Nucleus accumbens (tissue), 56 donors: ENCODE measurements at regions not wholly inside any gene's neighbourhood (a gene's known extent, or its start where the extent isn't known, plus 50 kb on each side); places are given as distances from the start of the nearest gene placed in this dataset.
"Not testable (repeated sequence)": the region's sequence is repeated elsewhere in the genome, so short reads cannot be mapped to it uniquely, and the experiment has no call there.

Experiments used
- DNase-seq, 56 donors: peaks; one replicate each; lab custom pipeline; 2025; lab: John Stamatoyannopoulos, UW

DNA sequence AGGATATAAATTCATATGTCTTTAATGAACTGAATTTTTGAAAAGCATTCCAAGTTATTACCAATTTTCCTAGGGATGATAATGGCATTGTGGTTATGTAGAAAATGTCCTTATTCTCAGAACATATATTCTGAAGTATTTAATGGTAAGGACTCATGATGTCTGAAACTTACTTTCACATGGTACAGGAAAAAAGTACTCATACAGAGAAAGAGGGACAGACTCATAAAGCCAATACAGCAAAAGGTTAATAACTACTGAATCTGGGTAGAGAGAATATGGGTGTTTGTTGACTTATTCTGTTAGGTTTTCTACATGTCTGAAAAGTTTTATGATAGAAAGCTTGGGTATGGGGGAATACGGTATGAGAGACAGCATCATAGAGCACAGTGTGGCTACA is 84.3 kb upstream of the SERTAD2 start:
- no peak for DNase-seq

DNA sequence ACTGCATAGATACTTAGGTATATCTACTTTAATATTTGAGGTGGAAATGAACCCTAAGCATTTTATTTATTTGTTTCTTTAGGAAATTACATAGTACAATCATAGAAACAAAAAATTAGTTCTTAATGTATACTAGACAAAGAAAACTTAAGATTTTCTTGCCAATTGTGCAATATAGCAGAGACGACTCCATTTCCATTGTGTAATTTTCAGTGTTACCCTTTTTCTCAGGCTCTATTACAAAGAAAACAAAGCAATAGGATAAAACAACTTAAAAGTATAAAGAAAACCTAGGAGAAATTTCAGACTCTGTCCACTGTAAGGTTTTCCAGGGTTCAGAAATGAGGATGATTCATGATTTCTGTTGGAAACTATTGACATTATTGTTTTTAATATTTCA is 89.0 kb upstream of the SERTAD2 start:
- no peak for DNase-seq

DNA sequence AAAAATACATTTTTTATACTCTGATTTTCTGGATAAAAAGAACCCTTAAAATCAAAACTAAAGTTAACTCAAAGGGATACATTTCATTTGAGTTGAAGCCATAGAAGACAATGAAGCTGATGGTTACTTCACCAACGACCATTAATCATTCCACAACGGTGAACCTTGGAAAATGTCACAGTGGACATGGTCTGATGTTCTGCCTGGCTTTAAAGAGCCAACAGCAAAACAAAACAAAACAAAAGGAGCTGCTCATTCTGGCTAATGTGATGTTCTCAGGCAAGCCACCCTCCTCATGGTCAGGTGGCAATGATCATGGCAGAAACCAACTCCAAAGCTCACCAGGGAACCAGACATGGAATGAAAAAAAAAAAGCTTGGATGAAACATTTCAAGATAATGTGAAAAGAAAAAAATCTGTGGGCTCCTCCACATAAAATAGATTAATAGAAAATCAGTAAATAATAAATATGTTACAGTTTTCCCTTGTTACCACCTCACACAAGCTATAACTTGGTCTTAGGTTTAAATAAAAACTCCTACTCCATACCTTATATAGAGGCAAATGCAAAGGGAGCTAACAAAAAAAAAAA is 90.1 kb upstream of the SERTAD2 start:
- no peak for DNase-seq

DNA sequence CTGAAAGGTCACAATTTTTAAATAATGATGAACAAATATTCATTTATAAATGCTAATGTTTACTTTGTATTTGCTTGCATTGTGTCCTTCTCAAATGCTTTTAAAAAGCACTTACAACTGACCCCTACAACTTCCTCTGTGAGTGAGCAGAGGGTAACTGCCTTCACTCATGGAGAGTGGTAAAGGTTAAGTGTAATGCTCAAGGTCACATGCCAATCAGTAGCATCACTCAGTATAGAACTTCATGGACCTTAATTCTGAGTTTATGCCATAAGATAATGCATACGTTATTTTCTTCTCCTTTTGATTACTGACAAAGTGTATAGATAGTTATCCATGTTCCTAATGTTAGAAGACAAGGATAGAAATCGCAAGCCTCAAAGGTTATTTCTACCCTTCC is 91.8 kb upstream of the SERTAD2 start:
- no peak for DNase-seq

DNA sequence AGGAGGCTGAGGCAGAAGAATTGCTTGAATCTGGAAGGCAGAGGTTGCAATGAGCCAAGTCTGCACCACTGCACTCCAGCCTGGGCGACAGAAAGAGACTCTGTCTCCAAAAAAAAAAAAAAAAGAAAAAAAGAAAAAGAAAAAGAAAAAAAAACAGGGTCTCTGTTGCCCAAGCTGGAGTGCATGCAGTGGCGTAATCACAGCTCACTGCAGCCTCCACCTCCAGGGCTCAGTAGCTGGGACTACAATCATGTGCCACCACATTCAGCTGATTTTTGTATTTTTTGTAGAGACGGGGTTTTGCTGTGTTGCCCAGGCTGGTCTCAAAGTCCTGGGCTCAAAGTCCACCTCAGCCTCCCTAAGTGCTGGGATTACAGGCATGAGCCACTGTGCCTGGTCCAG is 94.0 kb upstream of the SERTAD2 start:
- DNase-seq = not testable (repeated sequence)

DNA sequence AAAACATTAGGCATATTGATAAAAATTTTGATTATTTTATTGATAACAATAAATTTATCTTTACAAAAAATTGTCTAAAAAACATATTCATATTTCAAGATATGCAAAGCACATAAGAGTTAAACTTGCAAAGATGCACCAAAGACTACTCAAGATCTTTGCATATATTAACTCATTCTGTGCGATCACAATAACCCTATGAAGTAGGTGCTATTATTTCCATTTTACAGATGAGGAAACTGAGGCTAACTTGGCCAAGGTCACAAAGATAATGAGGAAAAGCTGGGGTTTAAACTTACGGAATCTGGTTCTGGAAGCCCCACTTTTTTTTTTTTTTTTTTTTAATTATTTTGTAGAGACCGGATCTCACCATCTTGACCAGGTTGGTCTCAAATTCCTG is 94.4 kb upstream of the SERTAD2 start:
- no peak for DNase-seq

DNA sequence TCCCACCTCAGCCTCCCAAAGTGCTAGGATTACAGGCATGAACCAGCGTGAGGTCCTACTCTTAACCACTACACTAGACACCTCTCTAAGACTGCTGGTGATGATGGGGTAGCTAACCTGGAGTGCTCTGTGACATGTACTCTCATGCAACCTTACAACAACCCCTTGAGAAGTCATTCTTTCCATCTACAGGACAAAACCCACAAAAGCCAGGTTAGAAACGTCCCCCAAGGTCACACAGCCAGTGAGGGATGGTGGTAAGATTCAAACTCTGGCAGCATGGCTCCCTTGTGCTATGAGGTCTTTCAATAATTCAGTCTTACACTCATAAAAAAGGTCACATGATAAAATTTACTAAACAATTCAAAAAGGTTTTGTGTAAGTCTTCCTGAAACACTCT is 94.8 kb upstream of the SERTAD2 start:
- DNase-seq = no peak

DNA sequence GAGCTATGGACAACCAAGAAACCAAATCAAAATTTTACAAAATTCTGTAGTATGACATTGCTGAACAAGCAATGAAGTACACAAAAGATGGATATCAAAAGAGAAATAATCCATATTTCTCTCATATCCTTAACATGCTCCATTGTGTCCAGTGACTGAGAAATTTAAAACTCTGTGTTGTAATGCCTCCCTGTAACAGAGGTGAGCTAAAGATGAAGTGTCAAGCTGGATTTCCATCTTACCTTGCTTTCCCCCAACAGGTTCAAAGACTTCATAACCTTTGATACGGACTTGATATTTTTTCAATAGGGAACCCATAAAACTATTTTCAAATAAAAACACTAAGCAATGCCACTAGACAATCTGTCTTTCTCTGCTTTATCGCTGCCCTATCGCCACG is 95.7 kb upstream of the SERTAD2 start:
- no peak for DNase-seq

DNA sequence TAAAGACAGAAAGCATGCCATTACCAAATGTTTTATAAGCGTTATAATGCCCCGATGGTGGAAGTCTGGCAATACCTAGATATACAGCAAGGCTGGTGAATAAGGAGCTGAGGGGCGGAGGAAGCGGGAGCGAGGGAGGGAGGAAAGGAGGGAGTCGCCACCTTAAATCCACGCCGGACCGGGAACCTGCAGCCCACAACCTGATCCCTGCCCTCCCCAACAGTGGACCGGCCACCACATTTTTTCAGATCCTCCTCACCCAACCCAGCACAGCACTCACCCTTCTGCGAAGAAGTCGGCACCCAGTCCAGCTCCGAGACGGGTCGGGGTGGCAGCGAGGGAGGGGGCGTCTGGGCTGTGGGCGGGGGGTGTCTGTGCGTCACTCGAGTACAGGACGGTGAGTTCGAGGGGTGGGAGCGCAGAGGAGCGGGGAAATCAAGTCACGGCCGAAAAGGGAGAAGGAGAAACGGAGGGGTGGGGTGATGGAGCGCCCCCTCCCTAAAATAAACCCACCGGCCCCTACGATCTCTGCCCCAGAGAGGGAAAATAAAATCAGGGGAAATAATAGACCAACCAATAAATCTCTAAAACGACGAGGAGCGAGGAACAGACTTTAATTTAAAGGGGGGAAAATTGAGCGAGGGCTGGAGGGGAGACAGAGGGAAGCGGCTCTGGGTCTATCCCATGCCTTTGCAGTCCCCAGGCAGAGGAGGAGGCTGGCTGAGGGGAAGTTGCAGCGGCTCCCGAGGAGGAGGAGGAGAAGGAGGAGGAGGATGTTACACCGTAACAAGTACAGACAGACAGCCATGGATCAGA is 96.5 kb upstream of the SERTAD2 start:
- DNase-seq = peak in 42 of 56 donors; percentile 9 to 76 (median 43)

DNA sequence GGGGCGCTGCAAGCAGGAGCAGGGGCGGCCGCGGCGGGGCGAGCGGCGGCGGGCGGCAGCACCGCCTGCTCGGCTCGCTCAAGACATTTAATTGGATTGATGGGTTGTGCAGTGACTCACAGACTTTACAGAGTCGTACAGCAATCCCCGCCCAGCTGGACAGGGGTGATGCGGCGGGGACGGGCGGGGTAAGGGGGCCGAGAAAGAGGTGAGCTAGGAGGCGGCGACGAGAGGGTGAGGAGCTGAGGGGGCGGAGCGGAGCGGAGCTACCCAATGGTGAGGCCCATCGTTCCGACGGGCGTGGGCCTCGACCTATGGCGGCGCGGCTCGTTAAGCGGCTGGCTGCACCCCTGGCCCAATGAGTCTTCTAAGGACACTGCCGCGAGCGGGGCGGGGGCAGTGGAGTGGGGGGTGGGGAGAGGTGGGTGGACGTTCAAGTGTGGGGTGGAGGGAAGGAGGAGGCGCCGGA is 97.1 kb upstream of the SERTAD2 start:
- peak in 50 of 56 donors; percentile 91 to 100 (median 100) for DNase-seq

DNA sequence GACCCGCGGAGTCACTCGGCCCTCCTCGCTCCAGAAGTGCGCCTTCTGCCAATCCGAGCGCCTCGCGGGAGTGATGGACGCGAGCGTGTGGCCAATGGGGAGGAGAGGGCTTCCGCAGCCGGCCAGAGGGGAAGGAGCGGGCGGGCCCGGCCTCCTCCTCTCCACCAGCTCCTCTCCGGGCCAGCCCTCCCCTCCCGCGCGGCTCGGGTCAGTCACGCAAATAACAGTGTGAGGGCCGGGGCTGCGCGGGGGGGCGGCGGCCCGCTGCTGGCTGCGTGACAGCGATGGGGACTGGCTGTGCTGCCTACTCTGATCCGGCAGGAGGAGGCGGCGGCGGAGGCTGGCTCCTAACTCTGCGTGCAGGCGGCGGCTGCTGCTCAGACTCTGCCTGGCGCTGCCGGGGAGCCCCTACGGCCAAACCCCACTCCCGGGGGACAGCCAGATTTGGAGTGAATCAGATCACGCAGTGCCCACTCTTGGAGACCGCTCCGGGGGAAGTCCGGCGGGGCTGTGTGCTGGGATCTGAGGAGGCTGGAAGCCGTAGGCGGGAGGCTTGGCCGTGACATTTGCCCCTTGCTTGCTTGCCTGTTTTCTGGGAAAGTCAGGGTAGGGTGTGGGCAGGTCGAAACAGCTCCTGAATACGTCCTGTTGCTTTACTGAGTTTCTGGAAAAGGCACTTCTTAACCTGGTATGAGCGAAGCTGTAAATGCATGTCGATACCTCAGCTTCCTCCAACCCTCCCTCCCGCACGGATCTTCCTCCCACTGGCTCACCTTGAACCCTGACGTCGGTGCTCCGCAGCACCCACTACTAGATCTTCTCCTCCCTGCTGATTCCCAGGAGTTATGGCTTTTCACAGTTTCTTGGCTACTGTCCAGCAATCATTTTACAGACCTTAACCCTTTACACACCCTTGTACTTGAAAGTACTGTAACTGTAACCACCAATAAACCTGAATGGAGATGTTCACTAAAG is 97.9 kb upstream of the SERTAD2 start:
- peak in 38 of 56 donors; percentile 25 to 100 (median 100) for DNase-seq

DNA sequence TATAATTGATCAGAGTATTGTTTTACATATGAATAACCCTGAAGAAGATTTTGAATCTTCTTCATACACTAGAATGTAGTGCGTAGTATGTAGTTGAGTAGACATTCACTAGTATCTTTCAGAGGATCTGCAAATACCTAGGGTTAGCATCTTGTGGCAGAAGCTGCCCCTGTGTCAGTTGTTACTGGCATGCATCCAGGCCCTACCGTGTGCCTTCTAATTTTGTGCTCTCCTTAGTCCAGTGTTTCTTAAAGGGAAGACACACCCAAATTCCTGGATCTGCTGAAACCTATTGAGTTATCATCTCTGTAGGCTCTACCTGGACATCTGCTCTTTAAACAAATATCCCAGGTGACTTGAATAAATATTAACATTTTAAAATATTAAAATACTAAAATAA is 99.7 kb upstream of the SERTAD2 start:
- no peak for DNase-seq

DNA sequence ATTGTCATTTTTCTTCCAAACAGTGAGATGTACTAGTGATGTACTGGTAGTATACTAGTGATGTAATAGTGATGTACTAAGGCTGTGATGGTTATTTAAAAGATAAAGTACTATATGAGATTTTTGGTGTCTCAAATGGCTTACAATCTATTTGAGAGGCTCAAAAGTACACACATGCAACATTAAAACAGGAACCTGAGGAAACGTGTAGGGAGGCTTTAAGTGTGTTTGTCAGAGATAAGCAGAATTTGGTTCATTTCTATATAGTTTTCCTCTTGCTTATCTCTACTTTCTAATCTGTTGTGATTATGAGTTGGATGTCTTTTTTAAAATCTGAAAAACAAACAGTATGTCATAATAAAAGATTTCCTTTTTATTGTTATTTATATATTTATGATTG is 100.9 kb upstream of the SERTAD2 start:
- no peak for DNase-seq

DNA sequence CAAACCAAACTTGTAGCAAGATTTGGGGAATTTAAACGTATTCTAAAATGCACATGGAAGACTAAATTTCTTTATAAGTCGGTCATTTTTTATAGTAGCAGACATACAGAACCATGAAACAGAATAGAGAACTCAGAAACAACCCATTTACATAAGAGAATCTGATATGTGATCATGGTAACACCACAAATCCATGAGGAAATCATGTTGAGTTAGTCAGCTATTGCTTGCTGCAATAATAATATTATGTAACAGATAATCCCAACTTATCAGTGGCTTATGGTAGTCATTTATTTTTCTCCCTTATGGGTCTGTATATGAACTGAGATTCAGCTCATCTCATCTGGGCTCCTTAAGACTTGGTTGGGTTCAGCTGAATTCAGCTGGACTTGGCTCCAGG is 103.4 kb upstream of the SERTAD2 start:
- no peak for DNase-seq

DNA sequence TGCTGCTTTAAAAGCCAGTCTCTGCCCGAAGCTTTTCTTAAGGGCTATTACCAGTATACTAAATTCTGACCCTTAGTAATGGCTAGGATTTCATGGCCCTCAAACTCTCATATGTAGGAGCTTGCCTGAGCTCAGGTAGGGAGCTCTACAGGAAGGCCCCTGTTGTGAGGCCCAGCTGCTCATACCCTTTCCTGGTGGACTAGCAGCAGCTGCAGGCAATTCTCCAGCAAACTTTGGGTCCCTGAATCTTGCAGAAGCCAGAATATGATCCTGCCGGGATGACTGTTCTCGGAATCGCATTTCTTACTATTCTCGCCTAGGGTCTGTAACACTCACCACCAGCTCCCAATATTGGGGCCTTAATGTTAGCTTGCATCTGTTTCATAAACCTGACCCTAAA is 106.4 kb upstream of the SERTAD2 start:
- no peak for DNase-seq

DNA sequence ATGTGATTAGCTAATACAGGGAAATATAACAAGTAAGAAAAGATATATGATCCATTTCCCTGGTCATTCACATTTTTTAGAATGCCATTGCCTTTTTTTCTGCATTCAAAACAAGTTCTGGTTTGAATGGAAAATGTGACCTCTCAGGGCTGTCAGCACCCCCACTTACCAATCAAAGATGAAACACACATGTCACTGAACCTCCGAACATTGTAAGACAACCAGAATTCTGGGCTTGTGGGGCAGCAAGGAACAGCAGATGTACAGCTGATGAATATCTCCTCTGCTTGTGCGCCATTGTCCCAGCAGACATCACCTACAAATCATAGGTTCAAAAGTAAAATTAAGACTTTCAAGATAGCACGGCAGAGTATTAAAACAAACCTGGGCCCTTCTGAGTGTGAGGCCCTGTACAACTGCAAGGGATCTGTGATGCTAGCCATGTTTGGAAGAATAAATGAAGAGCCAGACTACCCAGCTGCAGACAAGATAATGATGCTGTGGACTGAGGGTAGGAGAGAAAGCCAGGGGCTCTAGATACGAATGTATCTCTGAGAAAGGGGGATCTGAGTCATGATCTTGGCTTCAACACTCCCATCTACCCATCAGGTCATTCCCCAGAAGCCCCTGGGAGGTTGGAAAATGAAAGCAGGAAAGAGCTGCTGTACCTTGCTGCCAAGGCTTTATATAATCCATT is 108.7 kb upstream of the SERTAD2 start:
- DNase-seq = no peak

DNA sequence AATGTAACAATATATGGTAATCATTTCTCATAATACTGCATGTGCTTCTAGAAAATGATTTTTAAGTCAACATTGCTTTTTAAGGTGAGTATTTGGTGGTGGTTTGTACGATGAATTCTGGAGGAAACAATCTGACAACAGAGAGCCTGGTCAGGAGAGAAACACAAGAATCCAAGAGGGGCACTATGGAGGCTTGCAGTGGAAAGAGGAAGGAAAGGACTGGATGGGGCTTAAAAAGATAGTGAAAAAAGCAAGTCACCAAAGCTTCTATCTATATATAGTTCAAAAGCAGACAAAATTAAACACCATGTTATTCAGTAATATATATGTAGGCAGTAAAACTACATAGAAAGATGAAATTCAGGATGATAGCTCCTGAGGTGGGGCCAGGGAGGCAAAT is 109.4 kb upstream of the SERTAD2 start:
- no peak for DNase-seq

DNA sequence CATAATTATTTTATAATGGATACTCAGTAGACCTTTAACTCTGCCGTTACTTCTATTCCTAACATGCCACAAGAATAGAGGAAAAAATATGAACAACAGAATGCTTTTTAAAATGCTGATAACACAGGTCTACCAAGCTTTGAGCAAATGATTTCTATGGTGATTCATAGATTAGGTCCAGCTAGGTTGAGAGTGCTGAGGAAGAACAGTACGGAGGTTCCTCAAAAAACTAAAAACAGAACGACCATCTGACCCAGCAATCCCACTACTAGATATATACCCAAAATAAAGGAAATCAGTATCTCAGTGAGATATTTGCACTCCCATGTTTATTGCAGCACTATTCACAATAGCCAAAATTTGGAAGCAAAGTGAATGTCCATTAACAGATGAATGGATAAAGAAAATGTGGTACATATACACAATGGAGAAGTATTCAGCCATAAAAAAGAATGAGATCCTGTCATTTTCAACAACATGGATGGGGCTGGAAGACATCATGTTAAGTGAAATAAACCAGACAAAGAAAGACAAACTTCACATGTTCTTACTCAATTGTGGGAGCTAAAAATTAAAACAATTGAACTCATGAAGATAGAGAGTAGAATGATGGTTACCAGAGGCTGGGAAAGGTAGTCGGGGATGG is 111.6 kb upstream of the SERTAD2 start:
- no peak for DNase-seq

DNA sequence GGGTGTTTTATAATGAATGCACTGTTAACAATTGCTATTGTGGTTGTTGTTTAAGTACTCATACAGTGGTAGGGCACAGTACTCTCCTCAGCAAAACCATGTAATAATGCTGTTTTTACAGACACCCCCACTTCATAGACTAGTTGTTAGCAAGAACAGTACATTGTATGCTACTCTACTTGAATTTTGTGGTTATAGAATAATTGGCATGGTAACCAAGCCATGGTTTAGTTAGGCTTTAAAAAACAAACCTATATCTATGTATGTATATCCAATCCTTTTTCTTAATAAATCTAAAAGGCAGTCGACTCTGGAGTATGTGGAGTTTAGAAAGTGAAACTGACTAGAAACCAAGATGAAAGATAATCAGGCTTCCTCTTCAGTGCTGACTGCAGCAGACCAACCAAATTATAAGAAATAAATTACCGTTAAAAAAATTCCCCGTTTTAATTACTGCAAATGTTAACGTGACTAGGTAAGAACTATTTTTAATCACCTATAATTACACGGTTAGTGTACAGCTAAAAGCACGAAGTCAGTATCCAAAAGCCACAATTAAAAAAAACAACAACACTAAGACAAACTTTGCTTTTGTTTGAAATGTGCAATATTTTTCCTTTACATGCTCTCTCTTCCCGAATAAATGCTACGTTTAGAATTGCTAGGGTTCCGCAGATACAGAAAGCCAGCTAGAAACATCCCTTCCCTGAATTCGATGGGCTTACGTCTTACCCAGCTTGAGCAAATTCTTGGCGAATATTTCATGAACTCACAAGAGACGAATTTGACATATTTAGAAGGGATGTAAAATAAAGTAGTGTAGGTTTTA is 113.3 kb upstream of the SERTAD2 start:
- no peak for DNase-seq
